GM10266 (cell line): ENCODE measurements at regions not wholly inside any gene's neighbourhood (a gene's known extent, or its start where the extent isn't known, plus 50 kb on each side); places are given as distances from the start of the nearest gene placed in this dataset.

Experiments
- DNase-seq: peaks from one replicate; pipeline ENCODE4 v3.0.0; 2012; ENCODE audit errors: extremely low spot score
- CTCF ChIP-seq: IDR thresholded peaks from 2 replicates; pipeline ENCODE4 v1.5.1; 2012; ENCODE audit warnings: mild to moderate bottlenecking, low read depth; ENCODE audit not compliant: control insufficient read depth, insufficient read depth; ENCODE audit errors: missing control alignments

- no peak for TF ChIP-seq CTCF
- no peak for DNase-seq
Observed at GRCh38 chr2:172182624-172183023, 79.9 kb upstream of the DLX2 start.

- no peak for TF ChIP-seq CTCF
- DNase-seq: no peak
Observed at GRCh38 chr2:172193331-172194089, 90.8 kb upstream of the DLX2 start.

- TF ChIP-seq CTCF: no peak
Observed at GRCh38 chr2:172195836-172196376, 93.2 kb upstream of the DLX2 start.

GRCh38 chr2:172196768-172197431, 94.2 kb upstream of the DLX2 start:
- DNase-seq: no peak
- no peak for TF ChIP-seq CTCF

More at GRCh38 chr2:172195836-172196376, 93.2 kb upstream of the DLX2 start:
- DNase-seq: no peak

- DNase-seq: no peak
- TF ChIP-seq CTCF: no peak
Observed at GRCh38 chr2:172198361-172198760, 95.7 kb upstream of the DLX2 start.

GRCh38 chr2:172198908-172199307, 96.2 kb upstream of the DLX2 start:
- no peak for TF ChIP-seq CTCF

More at GRCh38 chr2:172198908-172199307, 96.2 kb upstream of the DLX2 start:
- no peak for DNase-seq
